Fibroblast of skin of left quadriceps (primary cell): ENCODE measurements at regions not wholly inside any gene's neighbourhood (a gene's known extent, or its start where the extent isn't known, plus 50 kb on each side); places are given as distances from the start of the nearest gene placed in this dataset.
"Not testable (repeated sequence)": the region's sequence is repeated elsewhere in the genome, so short reads cannot be mapped to it uniquely, and the experiment has no call there.

Experiments used
- DNase-seq, 2 experiments: peaks; one replicate each; pipeline ENCODE4 v3.0.0-alpha.2; 2013; ENCODE audit warnings: low read depth in 2 of 2

GRCh38 chr2:121047383-121047782, 237.6 kb downstream of the TFCP2L1 start:
- no peak for DNase-seq

DNA sequence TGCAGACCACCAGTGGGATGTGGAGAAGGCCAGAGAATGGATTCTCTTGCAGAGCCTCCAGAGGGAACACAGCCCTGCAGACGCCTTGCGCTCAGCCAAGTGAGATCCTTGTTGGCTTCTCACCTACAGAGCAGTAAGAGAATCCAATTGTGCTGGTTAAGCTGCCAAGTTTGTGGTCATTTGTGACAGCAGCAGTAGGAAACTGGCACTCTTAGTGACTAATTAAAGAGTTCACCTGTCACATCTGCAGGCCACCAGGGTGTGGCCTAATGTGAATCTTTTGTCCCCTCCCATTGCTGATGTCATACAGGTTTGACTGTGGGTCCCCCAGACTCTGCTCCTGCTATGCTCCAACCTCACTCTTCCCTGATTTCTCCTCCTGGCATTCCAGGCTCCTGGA, 235.9 kb downstream of the TFCP2L1 start:
- no peak for DNase-seq

DNA sequence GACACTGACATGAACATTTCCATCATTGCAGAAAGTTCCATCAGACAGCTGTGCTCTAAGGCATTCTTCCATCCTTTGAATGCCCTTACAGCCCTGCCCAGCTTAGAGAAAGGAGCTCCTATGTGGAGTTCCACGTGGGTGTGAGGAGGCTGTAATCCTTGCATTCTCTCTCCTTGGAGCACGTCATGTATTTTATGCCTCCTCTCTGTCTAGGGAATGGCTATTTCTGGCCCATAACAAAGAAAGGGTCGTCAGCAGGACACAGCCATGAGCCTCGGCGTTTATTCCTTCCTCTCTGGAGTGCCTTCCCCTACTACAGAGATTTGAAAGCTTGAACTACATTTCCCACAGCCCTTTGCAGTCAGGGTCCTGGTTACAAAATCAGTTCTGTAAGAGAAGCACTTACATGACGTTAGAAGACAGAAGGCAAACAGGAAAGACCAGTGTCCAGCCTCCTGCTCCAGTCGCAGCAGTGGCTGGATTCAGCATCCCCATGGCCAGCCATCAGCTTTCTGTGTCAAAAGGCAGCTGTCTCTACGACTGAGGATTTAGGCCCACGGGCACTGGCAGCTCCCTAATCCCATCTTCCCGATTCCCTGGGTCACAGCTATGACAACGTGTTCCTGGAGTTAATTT, 234.9 kb downstream of the TFCP2L1 start:
- DNase-seq, result no peak

DNA sequence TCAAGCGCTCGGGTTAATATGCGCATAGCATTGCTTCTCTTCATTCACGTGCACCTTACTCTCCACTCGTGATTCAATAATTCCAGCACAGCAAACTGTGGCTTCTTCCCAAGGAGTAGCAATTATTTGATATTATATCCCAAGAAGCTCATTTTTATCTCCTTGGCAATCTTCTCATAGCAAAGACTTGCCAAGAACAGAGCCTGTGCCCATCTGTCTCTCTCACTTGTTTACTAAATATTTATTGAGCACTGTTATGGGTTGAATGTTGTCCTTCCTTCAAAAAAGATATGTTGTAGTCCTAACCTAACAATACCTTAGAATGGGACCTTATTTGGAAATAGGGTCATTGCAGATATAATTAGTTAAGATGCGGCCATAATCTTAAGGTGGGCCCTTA, 233.7 kb downstream of the TFCP2L1 start:
- DNase-seq, result no peak

- DNase-seq, result no peak
Measured at GRCh38 chr2:121052023-121052422, 233.0 kb downstream of the TFCP2L1 start.

- no peak for DNase-seq
Measured at GRCh38 chr2:121052521-121052920, 232.5 kb downstream of the TFCP2L1 start.

- no peak for DNase-seq
Measured at GRCh38 chr2:121055088-121055487, 229.9 kb downstream of the TFCP2L1 start.

GRCh38 chr2:121055501-121055900, 229.5 kb downstream of the TFCP2L1 start:
- DNase-seq, result no peak

- DNase-seq, result no peak
Measured at GRCh38 chr2:121058852-121059558, 226.0 kb downstream of the TFCP2L1 start.

GRCh38 chr2:121059651-121060649, 225.1 kb downstream of the TFCP2L1 start:
- DNase-seq, result no peak

DNA sequence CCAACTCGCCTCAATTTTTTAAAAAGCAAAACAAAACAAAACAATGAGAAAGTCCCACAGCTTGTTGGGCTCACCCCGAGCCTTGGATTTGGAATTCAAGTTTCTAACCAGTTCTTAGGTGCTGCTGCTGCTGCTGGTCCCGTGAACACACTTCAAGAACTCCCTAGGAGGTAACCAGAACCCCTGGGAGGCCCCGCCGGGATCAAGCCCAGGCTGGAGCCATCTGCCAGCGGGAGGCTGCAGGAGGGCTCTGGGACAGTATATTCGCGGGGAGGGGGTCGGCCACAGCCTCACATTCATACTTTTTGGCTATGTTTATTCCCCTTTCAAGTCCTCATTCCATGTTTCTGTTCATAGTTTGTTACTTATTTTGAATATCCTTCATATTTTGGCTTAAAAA, 223.4 kb downstream of the TFCP2L1 start:
- DNase-seq, result no peak

- no peak for DNase-seq
Measured at GRCh38 chr2:121063471-121063870, 221.5 kb downstream of the TFCP2L1 start.

GRCh38 chr2:121064186-121064585, 220.8 kb downstream of the TFCP2L1 start:
- DNase-seq, result no peak

GRCh38 chr2:121065239-121065638, 219.8 kb downstream of the TFCP2L1 start:
- no peak for DNase-seq

- no peak for DNase-seq
Measured at GRCh38 chr2:121066526-121066925, 218.5 kb downstream of the TFCP2L1 start.

DNA sequence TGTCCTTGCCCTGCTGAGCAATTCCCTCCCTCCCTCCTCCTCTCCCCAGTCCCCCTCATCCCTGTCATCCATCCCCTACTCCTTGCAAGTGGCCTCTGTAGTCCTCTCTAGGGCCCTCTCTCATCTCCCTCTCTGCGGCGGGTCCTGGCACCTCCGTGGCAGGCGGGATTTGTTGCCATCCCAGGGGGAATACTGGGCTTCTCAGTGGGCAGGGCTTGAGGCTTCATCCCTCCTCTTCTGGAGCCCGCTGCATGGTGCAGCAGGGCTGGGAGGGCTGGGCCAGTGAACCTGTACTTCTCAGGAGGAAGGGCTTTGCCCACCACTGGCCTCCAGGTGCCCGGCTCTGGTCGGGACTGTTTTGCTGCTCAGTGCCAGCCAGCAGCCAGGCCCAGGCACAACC, 216.2 kb downstream of the TFCP2L1 start:
- DNase-seq, result no peak

GRCh38 chr2:121069434-121069969, 215.5 kb downstream of the TFCP2L1 start:
- DNase-seq, result no peak

DNA sequence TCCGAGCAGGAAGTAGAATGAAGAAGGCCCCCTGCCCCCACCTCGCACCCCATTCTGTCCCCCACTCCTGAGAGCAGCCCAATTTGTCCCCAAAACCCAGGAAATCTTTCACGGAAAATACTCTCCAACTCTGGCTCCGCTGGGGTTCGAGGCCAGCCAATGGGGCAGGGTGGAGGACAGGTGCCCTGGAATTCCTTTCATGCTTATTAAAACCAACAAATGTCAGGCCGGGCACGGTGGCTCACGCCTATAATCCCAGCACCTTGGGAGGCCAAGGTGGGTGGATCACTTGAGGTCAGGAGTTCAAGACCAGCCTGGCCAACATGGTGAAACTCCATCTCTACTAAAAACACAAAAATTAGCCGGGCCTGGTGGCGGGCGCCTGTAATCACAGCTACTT, 214.9 kb downstream of the TFCP2L1 start:
- not testable (repeated sequence) for DNase-seq

DNA sequence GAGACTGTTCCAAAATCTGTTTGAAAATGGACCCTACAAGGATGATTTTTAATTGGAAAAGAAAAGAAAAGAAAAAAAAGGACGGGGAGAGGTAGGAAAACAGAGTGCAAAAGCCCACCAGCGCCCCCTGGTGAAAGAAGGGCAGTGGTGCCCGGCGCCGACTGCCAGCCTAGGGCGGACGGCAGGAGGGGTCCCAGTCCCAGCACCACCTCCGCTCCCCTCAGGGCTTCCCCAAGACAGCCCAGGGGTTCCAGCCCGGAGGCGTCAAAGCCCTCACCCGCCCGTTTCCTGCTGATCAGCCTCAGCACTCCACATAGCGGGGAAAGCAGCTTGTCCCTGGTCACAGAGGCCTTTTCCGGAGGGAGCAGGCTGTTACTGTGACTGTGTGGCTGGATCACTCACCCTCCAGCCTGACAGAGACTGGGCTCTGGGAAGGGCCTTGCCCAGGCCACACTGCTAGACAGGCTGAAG, 213.9 kb downstream of the TFCP2L1 start:
- DNase-seq, result no peak

GRCh38 chr2:121072784-121073183, 212.2 kb downstream of the TFCP2L1 start:
- no peak for DNase-seq

GRCh38 chr2:121073320-121074210, 211.4 kb downstream of the TFCP2L1 start:
- no peak for DNase-seq
